ENCODE measurements at regions not wholly inside any gene's neighbourhood (a gene's known extent, or its start where the extent isn't known, plus 50 kb on each side); places are given as distances from the start of the nearest gene placed in this dataset.

- no peak overlapping the region for H3K4me3 ChIP-seq (ENCODE audit: low read depth in 1 of 2, low read length in 1 of 2)
- TF ChIP-seq, protein P1, sequence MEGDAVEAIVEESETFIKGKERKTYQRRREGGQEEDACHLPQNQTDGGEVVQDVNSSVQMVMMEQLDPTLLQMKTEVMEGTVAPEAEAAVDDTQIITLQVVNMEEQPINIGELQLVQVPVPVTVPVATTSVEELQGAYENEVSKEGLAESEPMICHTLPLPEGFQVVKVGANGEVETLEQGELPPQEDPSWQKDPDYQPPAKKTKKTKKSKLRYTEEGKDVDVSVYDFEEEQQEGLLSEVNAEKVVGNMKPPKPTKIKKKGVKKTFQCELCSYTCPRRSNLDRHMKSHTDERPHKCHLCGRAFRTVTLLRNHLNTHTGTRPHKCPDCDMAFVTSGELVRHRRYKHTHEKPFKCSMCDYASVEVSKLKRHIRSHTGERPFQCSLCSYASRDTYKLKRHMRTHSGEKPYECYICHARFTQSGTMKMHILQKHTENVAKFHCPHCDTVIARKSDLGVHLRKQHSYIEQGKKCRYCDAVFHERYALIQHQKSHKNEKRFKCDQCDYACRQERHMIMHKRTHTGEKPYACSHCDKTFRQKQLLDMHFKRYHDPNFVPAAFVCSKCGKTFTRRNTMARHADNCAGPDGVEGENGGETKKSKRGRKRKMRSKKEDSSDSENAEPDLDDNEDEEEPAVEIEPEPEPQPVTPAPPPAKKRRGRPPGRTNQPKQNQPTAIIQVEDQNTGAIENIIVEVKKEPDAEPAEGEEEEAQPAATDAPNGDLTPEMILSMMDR (IDR thresholded peaks at IDR 0.05) = no peak
Observed at GRCh38 chr13:50724438-50724837, 119.1 kb downstream of the DLEU7 start.

DNA sequence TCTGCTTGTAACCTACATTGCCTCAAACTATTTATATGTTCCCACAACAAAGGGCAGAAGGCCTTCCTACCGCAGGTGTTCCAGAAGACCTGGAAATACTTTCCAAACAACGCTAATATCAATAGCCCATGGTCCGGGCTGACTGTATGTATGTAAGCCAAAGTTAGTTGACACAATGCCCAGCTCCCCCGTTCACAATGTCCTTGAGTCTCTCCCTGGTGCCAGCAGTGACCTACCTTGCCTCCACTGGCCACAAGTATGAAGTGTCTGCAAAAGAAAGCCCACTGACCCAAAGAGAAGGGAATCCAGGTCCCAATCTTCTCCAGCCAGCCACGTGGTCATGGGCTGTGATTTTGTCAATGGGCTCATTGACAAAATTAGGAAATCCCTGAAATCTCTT lies 118.6 kb downstream of the DLEU7 start:
- H3K27me3 ChIP-seq = no peaks in the 10 kb centered on the region
- peaks cover 13 to 17% of the 10 kb centered on the region in 2 experiments for H3K4me1 ChIP-seq (ENCODE audit: control insufficient read depth in 1 of 2, insufficient read depth in 1 of 2, low read depth in 1 of 2, low read length in 1 of 2)
- no peaks in the 10 kb centered on the region for H3K36me3 ChIP-seq
- H3K4me3 ChIP-seq (ENCODE audit: low read depth in 1 of 2, low read length in 1 of 2) = no peak overlapping the region
- no peaks in the 10 kb centered on the region for H3K9me3 ChIP-seq
- TF ChIP-seq, protein P1 (IDR thresholded peaks at IDR 0.05) = no peak
- no peak overlapping the region for H3K27ac ChIP-seq

More at GRCh38 chr13:50724438-50724837, 119.1 kb downstream of the DLEU7 start:
- Histone ChIP-seq H3K36me3 (no peaks in the 10 kb centered on the region), H3K4me1 (ENCODE audit: control insufficient read depth in 1 of 2, insufficient read depth in 1 of 2, low read depth in 1 of 2, low read length in 1 of 2) (peaks cover 13 to 17% of the 10 kb centered on the region in 2 experiments), H3K27me3 (no peaks in the 10 kb centered on the region), H3K9me3 (no peaks in the 10 kb centered on the region), H3K27ac (no peak overlapping the region)

DNA sequence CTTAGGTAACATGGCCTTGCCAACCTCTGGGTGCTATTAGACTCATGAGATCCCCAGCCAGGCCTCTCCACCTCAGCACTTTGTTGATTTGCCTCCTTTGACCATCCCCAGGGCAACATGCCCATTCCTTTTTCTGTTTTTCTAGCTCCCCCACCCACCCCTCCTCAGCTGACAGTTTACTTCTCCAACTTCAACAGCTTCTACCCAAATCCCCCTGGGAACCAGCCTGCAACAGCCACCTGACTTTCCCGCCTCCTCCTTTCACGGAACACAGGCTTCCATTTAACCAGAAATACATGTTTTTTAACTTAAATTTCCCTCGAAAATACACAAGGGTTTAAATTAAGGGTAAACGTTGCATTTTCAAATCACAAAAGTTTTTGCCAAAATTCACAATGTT lies 117.3 kb downstream of the DLEU7 start:
- no peak overlapping the region for H3K27ac ChIP-seq
- H3K9me3 ChIP-seq = no peaks in the 10 kb centered on the region
- TF ChIP-seq, protein P1 (IDR thresholded peaks at IDR 0.05) = no peak
- H3K36me3 ChIP-seq = no peaks in the 10 kb centered on the region
- no peaks in the 10 kb centered on the region for H3K27me3 ChIP-seq
- no peak overlapping the region for H3K4me3 ChIP-seq (ENCODE audit: low read depth in 1 of 2, low read length in 1 of 2)
- H3K4me1 ChIP-seq (ENCODE audit: control insufficient read depth in 1 of 2, insufficient read depth in 1 of 2, low read depth in 1 of 2, low read length in 1 of 2) = peaks cover 10 to 12% of the 10 kb centered on the region in 2 experiments

GRCh38 chr13:50729177-50729576 lies 114.3 kb downstream of the DLEU7 start:
- H3K36me3 ChIP-seq = no peaks in the 10 kb centered on the region
- H3K27me3 ChIP-seq = no peaks in the 10 kb centered on the region
- no peaks in the 10 kb centered on the region for H3K9me3 ChIP-seq
- TF ChIP-seq, protein P1 (IDR thresholded peaks at IDR 0.05) = no peak
- no peak overlapping the region for H3K4me3 ChIP-seq (ENCODE audit: low read depth in 1 of 2, low read length in 1 of 2)
- peaks cover 3 to 8% of the 10 kb centered on the region in 2 experiments for H3K4me1 ChIP-seq (ENCODE audit: control insufficient read depth in 1 of 2, insufficient read depth in 1 of 2, low read depth in 1 of 2, low read length in 1 of 2)
- H3K27ac ChIP-seq = no peak overlapping the region

GRCh38 chr13:50730496-50731351 lies 112.8 kb downstream of the DLEU7 start:
- TF ChIP-seq, protein P1 (IDR thresholded peaks at IDR 0.05) = no peak
- Histone ChIP-seq H3K4me3 (ENCODE audit: low read depth in 1 of 2, low read length in 1 of 2) (no peak overlapping the region), H3K9me3 (no peaks in the 10 kb centered on the region), H3K4me1 (ENCODE audit: control insufficient read depth in 1 of 2, insufficient read depth in 1 of 2, low read depth in 1 of 2, low read length in 1 of 2) (peaks cover 3 to 8% of the 10 kb centered on the region in 2 experiments), H3K27ac (no peak overlapping the region), H3K36me3 (no peaks in the 10 kb centered on the region), H3K27me3 (no peaks in the 10 kb centered on the region)
